Testis (tissue), 2 donors: ENCODE measurements at regions not wholly inside any gene's neighbourhood (a gene's known extent, or its start where the extent isn't known, plus 50 kb on each side); places are given as distances from the start of the nearest gene placed in this dataset.

ENCODE experiments used
- DNase-seq: peaks from one replicate; pipeline ENCODE4 v3.0.0-alpha.2; 2019
- H3K27ac ChIP-seq, 2 donors: fragments of 200-600 bp; sonication (generic); one replicate each; pipeline ENCODE4 v1.5.1; 2019
- H3K27me3 ChIP-seq: fragments of 200-600 bp; sonication (generic); one replicate; pipeline ENCODE4 v1.5.1; 2019
- H3K36me3 ChIP-seq: fragments of 200-600 bp; sonication (generic); one replicate; pipeline ENCODE4 v1.5.1; 2017; ENCODE audit warnings: low read depth; ENCODE audit errors: missing control alignments
- H3K4me1 ChIP-seq: fragments of 200-600 bp; sonication (generic); one replicate; pipeline ENCODE4 v1.5.1; 2019
- H3K4me3 ChIP-seq, 2 donors: fragments of 200-600 bp; sonication (generic); one replicate each; pipeline ENCODE4 v1.5.1; 2017 to 2019
- H3K9me3 ChIP-seq: fragments of 200-600 bp; sonication (generic); one replicate; pipeline ENCODE4 v1.5.1; 2017
- POLR2A ChIP-seq: fragments of 450-650 bp; IDR thresholded peaks from one replicate; pipeline ENCODE4 v1.6.1; 2017; ENCODE audit warnings: antibody characterized with exemption, mild to moderate bottlenecking, moderate library complexity
- WGBS, 2 donors: methylation state at CpG; one replicate each; pipeline ENCODE4 v1.1.5; 2018; 5-methylcytosine and 5-hydroxymethylcytosine counted together
- intact Hi-C: fragments of 100-400 bp; cut with DNase I; formaldehyde crosslinking; loops from one replicate; pipeline ENCODE4 v1.15.1; 2023; ENCODE audit warnings: low total_unique reads
- TF ChIP-seq, protein P1 (sequence below), 3 experiments: fragments of 450-650 bp in 2 of 3; fragments of 200-600 bp in 1 of 3; sonication (generic) in 1 of 3; IDR thresholded peaks; one replicate each; pipeline ENCODE4 v1.5.1; 2016 to 2019; ENCODE audit warnings: antibody characterized with exemption in 3 of 3, mild to moderate bottlenecking in 2 of 3, moderate library complexity in 1 of 3

DNA sequence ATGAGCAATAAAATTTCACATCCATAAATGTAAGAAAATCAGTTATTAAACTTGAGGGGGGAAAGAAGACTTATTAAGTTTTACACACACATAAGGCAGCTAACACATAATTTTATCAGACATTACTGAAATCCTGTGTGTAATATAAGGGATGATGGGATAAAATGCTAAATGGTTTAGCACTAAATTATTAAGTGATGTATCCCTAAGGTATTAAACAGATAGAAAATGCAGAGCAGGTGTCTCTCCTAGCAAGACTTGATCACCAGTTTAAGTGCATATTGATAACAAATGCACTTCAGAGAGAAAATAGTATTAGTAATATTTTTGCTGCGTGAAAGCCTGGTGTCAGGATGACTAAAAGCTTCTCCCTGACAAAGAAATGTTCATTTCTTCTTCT is 172.8 kb upstream of the ZFP64 start:
- intact Hi-C loops = no loop called here
- 88 to 90% methylated on average over 1 of the region's 1 CpG for WGBS, 2 donors
- no peak overlapping the region for H3K27ac ChIP-seq
- H3K27me3 ChIP-seq = no peaks in the 10 kb centered on the region
- H3K4me1 ChIP-seq = no peaks in the 10 kb centered on the region
- DNase-seq = no peak
- H3K36me3 ChIP-seq = no peaks in the 10 kb centered on the region
- no peaks in the 10 kb centered on the region for H3K9me3 ChIP-seq
- TF ChIP-seq, protein P1, sequence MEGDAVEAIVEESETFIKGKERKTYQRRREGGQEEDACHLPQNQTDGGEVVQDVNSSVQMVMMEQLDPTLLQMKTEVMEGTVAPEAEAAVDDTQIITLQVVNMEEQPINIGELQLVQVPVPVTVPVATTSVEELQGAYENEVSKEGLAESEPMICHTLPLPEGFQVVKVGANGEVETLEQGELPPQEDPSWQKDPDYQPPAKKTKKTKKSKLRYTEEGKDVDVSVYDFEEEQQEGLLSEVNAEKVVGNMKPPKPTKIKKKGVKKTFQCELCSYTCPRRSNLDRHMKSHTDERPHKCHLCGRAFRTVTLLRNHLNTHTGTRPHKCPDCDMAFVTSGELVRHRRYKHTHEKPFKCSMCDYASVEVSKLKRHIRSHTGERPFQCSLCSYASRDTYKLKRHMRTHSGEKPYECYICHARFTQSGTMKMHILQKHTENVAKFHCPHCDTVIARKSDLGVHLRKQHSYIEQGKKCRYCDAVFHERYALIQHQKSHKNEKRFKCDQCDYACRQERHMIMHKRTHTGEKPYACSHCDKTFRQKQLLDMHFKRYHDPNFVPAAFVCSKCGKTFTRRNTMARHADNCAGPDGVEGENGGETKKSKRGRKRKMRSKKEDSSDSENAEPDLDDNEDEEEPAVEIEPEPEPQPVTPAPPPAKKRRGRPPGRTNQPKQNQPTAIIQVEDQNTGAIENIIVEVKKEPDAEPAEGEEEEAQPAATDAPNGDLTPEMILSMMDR (IDR thresholded peaks at IDR 0.05) = no peak
- TF ChIP-seq POLR2A = no peak
- H3K4me3 ChIP-seq = no peak overlapping the region

- H3K4me3 ChIP-seq = no peak overlapping the region
- TF ChIP-seq, protein P1 (IDR thresholded peaks at IDR 0.05) = no peak
- no peak for TF ChIP-seq POLR2A
- WGBS, 2 donors = 87 to 90% methylated on average over 3 of the region's 3 CpGs
- H3K27me3 ChIP-seq = no peaks in the 10 kb centered on the region
- intact Hi-C loops = no loop called here
- no peaks in the 10 kb centered on the region for H3K9me3 ChIP-seq
- H3K4me1 ChIP-seq = no peaks in the 10 kb centered on the region
- no peak for DNase-seq
- no peaks in the 10 kb centered on the region for H3K36me3 ChIP-seq
- H3K27ac ChIP-seq = no peak overlapping the region
These were observed 170.1 kb upstream of the ZFP64 start for GRCh38 chr20:52361650-52362049.

- DNase-seq = no peak
- Histone ChIP-seq H3K4me3 (no peak overlapping the region), H3K9me3 (no peaks in the 10 kb centered on the region), H3K36me3 (no peaks in the 10 kb centered on the region), H3K27me3 (no peaks in the 10 kb centered on the region), H3K4me1 (no peaks in the 10 kb centered on the region), H3K27ac (no peak overlapping the region)
- intact Hi-C loops = no loop called here
- WGBS, 2 donors = 68 to 73% methylated on average over 3 of the region's 3 CpGs
- TF ChIP-seq, protein P1 (IDR thresholded peaks at IDR 0.05) = no peak
- TF ChIP-seq POLR2A = no peak
These were observed 158.2 kb upstream of the ZFP64 start for GRCh38 chr20:52349806-52350205.

- intact Hi-C loops = no loop called here
- WGBS, 2 donors = 80 to 91% methylated on average over 2 of the region's 2 CpGs
- no peaks in the 10 kb centered on the region for H3K4me1 ChIP-seq
- H3K9me3 ChIP-seq = no peaks in the 10 kb centered on the region
- DNase-seq = no peak
- no peak overlapping the region for H3K4me3 ChIP-seq
- TF ChIP-seq POLR2A = no peak
- TF ChIP-seq, protein P1 (IDR thresholded peaks at IDR 0.05) = no peak
- no peaks in the 10 kb centered on the region for H3K27me3 ChIP-seq
- H3K27ac ChIP-seq = no peak overlapping the region
- H3K36me3 ChIP-seq = no peaks in the 10 kb centered on the region
These were observed 156.9 kb upstream of the ZFP64 start for GRCh38 chr20:52348434-52348833.

DNA sequence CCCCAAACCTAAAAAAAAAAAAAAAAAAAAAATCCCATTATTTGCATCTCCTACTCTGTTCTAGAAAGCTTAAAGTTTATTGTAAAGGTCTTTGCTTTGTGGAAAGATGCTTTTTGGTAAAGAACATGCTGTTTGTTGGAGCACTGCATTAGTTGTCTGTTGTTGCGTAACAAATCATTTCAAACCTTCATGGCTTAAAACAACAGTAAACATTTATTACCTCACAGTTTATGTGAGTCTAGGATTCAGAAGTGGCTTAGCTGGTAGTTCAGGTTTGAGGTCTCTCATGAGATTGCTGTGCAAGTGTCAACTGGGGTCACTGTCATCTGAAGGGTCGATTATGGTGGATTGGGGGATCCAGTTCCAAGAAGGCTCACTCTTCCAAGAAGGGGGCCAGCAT is 155.2 kb upstream of the ZFP64 start:
- H3K27ac ChIP-seq = no peak overlapping the region
- no peak overlapping the region for H3K4me3 ChIP-seq
- no peaks in the 10 kb centered on the region for H3K36me3 ChIP-seq
- intact Hi-C loops = no loop called here
- no peaks in the 10 kb centered on the region for H3K4me1 ChIP-seq
- DNase-seq = no peak
- TF ChIP-seq POLR2A = no peak
- TF ChIP-seq, protein P1 (IDR thresholded peaks at IDR 0.05) = no peak
- H3K9me3 ChIP-seq = no peaks in the 10 kb centered on the region
- no peaks in the 10 kb centered on the region for H3K27me3 ChIP-seq
- 93 to 94% methylated on average over 2 of the region's 2 CpGs for WGBS, 2 donors
